GM13977 (cell line): ENCODE measurements at regions not wholly inside any gene's neighbourhood (a gene's known extent, or its start where the extent isn't known, plus 50 kb on each side); places are given as distances from the start of the nearest gene placed in this dataset.

Experiments used
- DNase-seq: peaks from one replicate; pipeline ENCODE4 v3.0.0; 2012; ENCODE audit warnings: low spot score
- in situ Hi-C: fragments of 300-500 bp; cut with MboI; formaldehyde crosslinking; loops from one replicate; pipeline ENCODE4 v1.12.0; 2022; ENCODE audit warnings: low sequenced_read_pairs, low pct_unique_long_range_greater_than_20kb, mixed read lengths, inconsistent platforms; ENCODE audit not compliant: unreplicated experiment
- TF ChIP-seq, protein P1 (sequence below): IDR thresholded peaks from 2 replicates; pipeline ENCODE4 v1.5.1; 2012; ENCODE audit warnings: mild to moderate bottlenecking, control low read depth; ENCODE audit not compliant: insufficient read depth; ENCODE audit errors: extremely low read depth, missing control alignments

DNA sequence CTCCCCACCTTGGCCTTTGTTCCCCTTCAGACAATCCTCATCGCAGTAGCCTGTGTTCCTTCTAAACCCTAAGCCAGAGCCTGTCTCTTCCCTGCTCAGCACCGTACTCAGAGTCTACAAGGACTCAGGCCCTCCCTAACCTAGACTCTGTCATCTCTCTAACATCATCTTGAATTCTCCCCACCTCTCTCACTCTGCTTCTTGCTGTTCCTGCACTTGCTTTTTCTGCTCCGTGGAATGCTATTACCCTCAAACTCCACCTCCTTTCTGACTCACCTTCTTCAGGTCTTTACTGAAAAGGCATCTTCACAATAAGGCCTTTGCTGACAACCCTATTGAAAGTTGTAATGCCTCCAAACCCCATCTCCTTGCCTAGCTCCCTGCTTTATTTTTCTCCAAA lies 141.0 kb downstream of the DKK1 start:
- TF ChIP-seq, protein P1, sequence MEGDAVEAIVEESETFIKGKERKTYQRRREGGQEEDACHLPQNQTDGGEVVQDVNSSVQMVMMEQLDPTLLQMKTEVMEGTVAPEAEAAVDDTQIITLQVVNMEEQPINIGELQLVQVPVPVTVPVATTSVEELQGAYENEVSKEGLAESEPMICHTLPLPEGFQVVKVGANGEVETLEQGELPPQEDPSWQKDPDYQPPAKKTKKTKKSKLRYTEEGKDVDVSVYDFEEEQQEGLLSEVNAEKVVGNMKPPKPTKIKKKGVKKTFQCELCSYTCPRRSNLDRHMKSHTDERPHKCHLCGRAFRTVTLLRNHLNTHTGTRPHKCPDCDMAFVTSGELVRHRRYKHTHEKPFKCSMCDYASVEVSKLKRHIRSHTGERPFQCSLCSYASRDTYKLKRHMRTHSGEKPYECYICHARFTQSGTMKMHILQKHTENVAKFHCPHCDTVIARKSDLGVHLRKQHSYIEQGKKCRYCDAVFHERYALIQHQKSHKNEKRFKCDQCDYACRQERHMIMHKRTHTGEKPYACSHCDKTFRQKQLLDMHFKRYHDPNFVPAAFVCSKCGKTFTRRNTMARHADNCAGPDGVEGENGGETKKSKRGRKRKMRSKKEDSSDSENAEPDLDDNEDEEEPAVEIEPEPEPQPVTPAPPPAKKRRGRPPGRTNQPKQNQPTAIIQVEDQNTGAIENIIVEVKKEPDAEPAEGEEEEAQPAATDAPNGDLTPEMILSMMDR, result no peak
- no peak for DNase-seq
- in situ Hi-C loops, result no loop called here

DNA sequence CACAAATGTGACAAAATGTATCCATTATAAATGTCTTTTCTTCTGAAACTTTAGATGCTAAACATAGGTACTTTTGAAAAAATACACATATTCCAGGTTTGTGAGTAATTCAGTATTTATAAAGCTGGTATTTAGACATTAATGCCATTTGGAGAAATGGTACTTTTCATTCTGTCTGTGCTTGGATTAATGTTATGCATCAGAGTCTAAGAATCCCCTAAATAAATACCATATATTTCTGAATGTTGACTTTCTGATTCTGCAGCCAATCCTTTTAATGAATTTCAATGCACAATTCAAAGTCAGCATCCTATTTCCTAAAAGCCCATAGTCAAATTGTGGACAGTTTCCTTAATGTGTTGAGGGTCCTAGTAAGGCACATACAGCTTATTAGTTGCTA lies 145.0 kb downstream of the DKK1 start:
- DNase-seq, result no peak
- in situ Hi-C loops, result no loop called here
- TF ChIP-seq, protein P1, result no peak

DNA sequence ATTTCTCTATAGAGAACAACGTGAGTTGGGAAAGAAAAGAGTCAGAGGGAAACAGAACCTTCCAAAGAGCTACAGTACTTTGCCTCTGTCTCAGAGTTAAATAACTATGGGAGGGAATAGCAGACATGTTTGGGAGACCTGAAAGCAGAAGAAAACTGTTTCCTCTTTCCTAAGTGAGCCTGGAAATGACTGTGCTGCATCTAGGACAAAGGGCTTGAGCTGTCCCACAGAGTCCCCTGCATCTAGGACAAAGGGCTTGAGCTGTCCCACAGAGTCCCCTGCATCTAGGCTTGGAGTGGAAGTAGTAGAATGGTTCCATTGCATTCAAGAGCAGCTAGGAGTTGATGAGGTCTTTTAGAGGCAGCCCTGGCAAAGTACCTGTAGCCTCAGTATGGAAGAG lies 149.7 kb downstream of the DKK1 start:
- in situ Hi-C loops, result no loop called here
- DNase-seq, result no peak
- TF ChIP-seq, protein P1, result no peak

GRCh38 chr10:52464368-52465124 lies 150.5 kb downstream of the DKK1 start:
- TF ChIP-seq, protein P1, result no peak
- DNase-seq, result no peak
- in situ Hi-C loops, result no loop called here

DNA sequence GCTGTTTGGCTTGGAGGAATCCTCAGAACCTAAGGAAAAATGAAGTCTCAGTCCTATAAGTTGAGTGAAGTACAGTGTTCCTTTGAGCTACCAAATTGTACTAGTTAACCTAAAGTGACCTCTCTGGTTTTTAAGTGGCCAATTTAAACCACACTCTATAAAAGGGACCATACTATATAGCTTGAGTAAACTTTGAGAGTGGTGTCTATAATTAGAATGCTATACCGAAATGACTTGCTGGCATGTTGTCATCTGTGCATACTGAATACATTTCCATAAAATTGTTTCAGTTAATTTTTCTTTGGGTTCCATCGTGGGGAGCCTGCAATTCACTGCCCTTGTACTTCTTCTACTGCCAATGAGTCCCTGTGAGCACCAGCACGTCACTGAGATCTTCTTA lies 151.1 kb downstream of the DKK1 start:
- TF ChIP-seq, protein P1, result no peak
- no peak for DNase-seq
- in situ Hi-C loops, result no loop called here

DNA sequence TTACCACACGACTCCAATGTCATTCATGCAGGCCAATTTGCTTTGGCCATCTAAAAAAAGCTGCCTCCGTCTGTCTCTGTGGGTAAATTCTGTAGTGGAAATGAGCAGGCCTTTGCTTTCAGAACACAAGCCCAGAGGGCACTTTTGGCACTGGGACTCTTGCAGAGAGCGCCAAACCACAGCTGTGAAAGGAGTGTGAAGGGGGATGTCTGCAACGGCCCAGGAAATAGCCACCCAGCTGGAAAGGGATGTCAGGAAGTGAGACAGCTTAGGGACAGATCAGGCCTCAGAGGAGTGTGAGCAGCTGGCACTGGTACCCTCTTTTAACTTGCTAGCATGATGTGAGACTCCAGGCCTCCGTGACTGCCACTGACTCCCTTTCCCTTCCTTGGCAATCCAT lies 152.4 kb downstream of the DKK1 start:
- in situ Hi-C loops, result no loop called here
- no peak for DNase-seq
- TF ChIP-seq, protein P1, result no peak
